ENCODE measurements at regions not wholly inside any gene's neighbourhood (a gene's known extent, or its start where the extent isn't known, plus 50 kb on each side); places are given as distances from the start of the nearest gene placed in this dataset.

- no peak for DNase-seq (ENCODE audit: low spot score)
Observed at GRCh38 chr9:115367780-115368525, 250.0 kb upstream of the TNC start.

- DNase-seq (ENCODE audit: low spot score): no peak
Observed at GRCh38 chr9:115369322-115369957, 251.5 kb upstream of the TNC start.

- DNase-seq (ENCODE audit: low spot score): peak; percentile 96
Observed at GRCh38 chr9:115373000-115373709, 255.2 kb upstream of the TNC start.

GRCh38 chr9:115373710-115374045 is 255.7 kb upstream of the TNC start:
- DNase-seq (ENCODE audit: low spot score): no peak

GRCh38 chr9:115374724-115375268 is 256.8 kb upstream of the TNC start:
- DNase-seq (ENCODE audit: low spot score): no peak

GRCh38 chr9:115378241-115378640 is 260.3 kb upstream of the TNC start:
- DNase-seq (ENCODE audit: low spot score): no peak

GRCh38 chr9:115378758-115379157 is 260.8 kb upstream of the TNC start:
- DNase-seq (ENCODE audit: low spot score): no peak

- DNase-seq (ENCODE audit: low spot score): no peak
Observed at GRCh38 chr9:115379719-115380118, 261.8 kb upstream of the TNC start.

- no peak for DNase-seq (ENCODE audit: low spot score)
Observed at GRCh38 chr9:115382865-115383264, 264.9 kb upstream of the TNC start.

- no peak for DNase-seq (ENCODE audit: low spot score)
Observed at GRCh38 chr9:115385383-115386122, 267.6 kb upstream of the TNC start.

GRCh38 chr9:115386963-115387770 is 269.2 kb upstream of the TNC start:
- DNase-seq (ENCODE audit: low spot score): no peak

GRCh38 chr9:115391168-115391825 is 273.3 kb upstream of the TNC start:
- DNase-seq (ENCODE audit: low spot score): no peak

GRCh38 chr9:115393976-115394775 is 276.2 kb upstream of the TNC start:
- DNase-seq (ENCODE audit: low spot score): peak; percentile 5

GRCh38 chr9:115395511-115396021 is 277.6 kb upstream of the TNC start:
- DNase-seq (ENCODE audit: low spot score): no peak

GRCh38 chr9:115396071-115396529 is 278.1 kb upstream of the TNC start:
- DNase-seq (ENCODE audit: low spot score): no peak

GRCh38 chr9:115397591-115398312 is 279.8 kb upstream of the TNC start:
- no peak for DNase-seq (ENCODE audit: low spot score)

GRCh38 chr9:115398313-115398650 is 280.3 kb upstream of the TNC start:
- DNase-seq (ENCODE audit: low spot score): no peak

GRCh38 chr9:115398996-115399395 is 281.0 kb upstream of the TNC start:
- no peak for DNase-seq (ENCODE audit: low spot score)

GRCh38 chr9:115400796-115401195 is 282.8 kb upstream of the TNC start:
- DNase-seq (ENCODE audit: low spot score): no peak
